ENCODE measurements at regions not wholly inside any gene's neighbourhood (a gene's known extent, or its start where the extent isn't known, plus 50 kb on each side); places are given as distances from the start of the nearest gene placed in this dataset.

- DNase-seq (ENCODE audit: low read depth in 1 of 2, low spot score in 1 of 2), result no peak
These were observed 124.6 kb upstream of the BOD1 start for GRCh38 chr5:173741087-173741486.

GRCh38 chr5:173741729-173742431 is 125.4 kb upstream of the BOD1 start:
- no peak for DNase-seq (ENCODE audit: low read depth in 1 of 2, low spot score in 1 of 2)

- no peak for DNase-seq (ENCODE audit: low read depth in 1 of 2, low spot score in 1 of 2)
These were observed 126.0 kb upstream of the BOD1 start for GRCh38 chr5:173742432-173742816.

- DNase-seq (ENCODE audit: low read depth in 1 of 2, low spot score in 1 of 2), result no peak
These were observed 127.3 kb upstream of the BOD1 start for GRCh38 chr5:173743641-173744343.

- DNase-seq (ENCODE audit: low read depth in 1 of 2, low spot score in 1 of 2), result no peak
These were observed 128.1 kb upstream of the BOD1 start for GRCh38 chr5:173744551-173744950.

- no peak for DNase-seq (ENCODE audit: low read depth in 1 of 2, low spot score in 1 of 2)
These were observed 128.7 kb upstream of the BOD1 start for GRCh38 chr5:173745123-173745522.

GRCh38 chr5:173745557-173745956 is 129.1 kb upstream of the BOD1 start:
- no peak for DNase-seq (ENCODE audit: low read depth in 1 of 2, low spot score in 1 of 2)

GRCh38 chr5:173746047-173746646 is 129.7 kb upstream of the BOD1 start:
- DNase-seq (ENCODE audit: low read depth in 1 of 2, low spot score in 1 of 2), result no peak

GRCh38 chr5:173747876-173748275 is 131.4 kb upstream of the BOD1 start:
- DNase-seq (ENCODE audit: low read depth in 1 of 2, low spot score in 1 of 2), result no peak

GRCh38 chr5:173750538-173751265 is 134.3 kb upstream of the BOD1 start:
- DNase-seq (ENCODE audit: low read depth in 1 of 2, low spot score in 1 of 2), result no peak

GRCh38 chr5:173751266-173751600 is 134.8 kb upstream of the BOD1 start:
- no peak for DNase-seq (ENCODE audit: low read depth in 1 of 2, low spot score in 1 of 2)

GRCh38 chr5:173752653-173753052 is 135.5 kb upstream of the CPEB4 start:
- no peak for DNase-seq (ENCODE audit: low read depth in 1 of 2, low spot score in 1 of 2)

- DNase-seq (ENCODE audit: low read depth in 1 of 2, low spot score in 1 of 2), result no peak
These were observed 134.6 kb upstream of the CPEB4 start for GRCh38 chr5:173753307-173754168.

- DNase-seq (ENCODE audit: low read depth in 1 of 2, low spot score in 1 of 2), result no peak
These were observed 132.8 kb upstream of the CPEB4 start for GRCh38 chr5:173755319-173755718.

GRCh38 chr5:173757403-173758209 is 130.5 kb upstream of the CPEB4 start:
- no peak for DNase-seq (ENCODE audit: low read depth in 1 of 2, low spot score in 1 of 2)

- DNase-seq (ENCODE audit: low read depth in 1 of 2, low spot score in 1 of 2), result no peak
These were observed 129.5 kb upstream of the CPEB4 start for GRCh38 chr5:173758676-173759075.

GRCh38 chr5:173759691-173760090 is 128.5 kb upstream of the CPEB4 start:
- DNase-seq (ENCODE audit: low read depth in 1 of 2, low spot score in 1 of 2), result no peak

GRCh38 chr5:173760461-173761177 is 127.5 kb upstream of the CPEB4 start:
- no peak for DNase-seq (ENCODE audit: low read depth in 1 of 2, low spot score in 1 of 2)

- no peak for DNase-seq (ENCODE audit: low read depth in 1 of 2, low spot score in 1 of 2)
These were observed 127.0 kb upstream of the CPEB4 start for GRCh38 chr5:173761178-173761513.

GRCh38 chr5:173762045-173762444 is 126.1 kb upstream of the CPEB4 start:
- no peak for DNase-seq (ENCODE audit: low read depth in 1 of 2, low spot score in 1 of 2)
